ENCODE measurements at regions not wholly inside any gene's neighbourhood (a gene's known extent, or its start where the extent isn't known, plus 50 kb on each side); places are given as distances from the start of the nearest gene placed in this dataset.
"Not testable (repeated sequence)": the region's sequence is repeated elsewhere in the genome, so short reads cannot be mapped to it uniquely, and the experiment has no call there.

- peaks cover 6% of the 10 kb centered on the region for H3K4me1 Mint-ChIP-seq (ENCODE audit: low read depth)
- H3K9me3 Mint-ChIP-seq (ENCODE audit: low read depth): no peaks in the 10 kb centered on the region
- no peak overlapping the region for H3K27ac Mint-ChIP-seq
- no peak overlapping the region for H3K4me3 Mint-ChIP-seq (ENCODE audit: low read depth)
- no peak for DNase-seq (ENCODE audit: low spot score, unreplicated experiment)
- no peaks in the 10 kb centered on the region for H3K36me3 Mint-ChIP-seq (ENCODE audit: insufficient read depth)
- no peaks in the 10 kb centered on the region for H3K27me3 Mint-ChIP-seq
- TF ChIP-seq CTCF (IDR thresholded peaks at IDR 0.05; ENCODE audit: unreplicated experiment): no peak
Observed at GRCh38 chr10:16049050-16049449, 188.7 kb upstream of the MINDY3 start.

GRCh38 chr10:16049782-16050181, 189.5 kb upstream of the MINDY3 start:
- H3K9me3 Mint-ChIP-seq (ENCODE audit: low read depth): peaks cover 3% of the 10 kb centered on the region
- H3K4me1 Mint-ChIP-seq (ENCODE audit: low read depth): peaks cover 6% of the 10 kb centered on the region
- no peaks in the 10 kb centered on the region for H3K27me3 Mint-ChIP-seq
- TF ChIP-seq CTCF (IDR thresholded peaks at IDR 0.05; ENCODE audit: unreplicated experiment): no peak
- no peak overlapping the region for H3K27ac Mint-ChIP-seq
- H3K36me3 Mint-ChIP-seq (ENCODE audit: insufficient read depth): no peaks in the 10 kb centered on the region
- no peak overlapping the region for H3K4me3 Mint-ChIP-seq (ENCODE audit: low read depth)
- no peak for DNase-seq (ENCODE audit: low spot score, unreplicated experiment)

GRCh38 chr10:16063350-16063749, 203.0 kb upstream of the MINDY3 start:
- H3K36me3 Mint-ChIP-seq (ENCODE audit: insufficient read depth): no peaks in the 10 kb centered on the region
- TF ChIP-seq CTCF (IDR thresholded peaks at IDR 0.05; ENCODE audit: unreplicated experiment): no peak
- no peak overlapping the region for H3K27ac Mint-ChIP-seq
- H3K9me3 Mint-ChIP-seq (ENCODE audit: low read depth): peaks cover 3% of the 10 kb centered on the region
- H3K27me3 Mint-ChIP-seq: no peaks in the 10 kb centered on the region
- H3K4me1 Mint-ChIP-seq (ENCODE audit: low read depth): no peaks in the 10 kb centered on the region
- DNase-seq (ENCODE audit: low spot score, unreplicated experiment): no peak
- H3K4me3 Mint-ChIP-seq (ENCODE audit: low read depth): no peak overlapping the region

GRCh38 chr10:16083551-16083950, 223.2 kb upstream of the MINDY3 start:
- not testable (repeated sequence) for H3K27ac Mint-ChIP-seq; H3K27me3 Mint-ChIP-seq; DNase-seq (ENCODE audit: low spot score, unreplicated experiment); H3K36me3 Mint-ChIP-seq (ENCODE audit: insufficient read depth); H3K9me3 Mint-ChIP-seq (ENCODE audit: low read depth); H3K4me1 Mint-ChIP-seq (ENCODE audit: low read depth); H3K4me3 Mint-ChIP-seq (ENCODE audit: low read depth)

- H3K27me3 Mint-ChIP-seq: no peaks in the 10 kb centered on the region
- H3K36me3 Mint-ChIP-seq (ENCODE audit: insufficient read depth): no peaks in the 10 kb centered on the region
- TF ChIP-seq CTCF (IDR thresholded peaks at IDR 0.05; ENCODE audit: unreplicated experiment): no peak
- H3K27ac Mint-ChIP-seq: no peak overlapping the region
- peaks cover 4% of the 10 kb centered on the region for H3K4me1 Mint-ChIP-seq (ENCODE audit: low read depth)
- H3K9me3 Mint-ChIP-seq (ENCODE audit: low read depth): no peaks in the 10 kb centered on the region
- DNase-seq (ENCODE audit: low spot score, unreplicated experiment): no peak
- H3K4me3 Mint-ChIP-seq (ENCODE audit: low read depth): no peak overlapping the region
Observed at GRCh38 chr10:16105082-16105481, 244.8 kb upstream of the MINDY3 start.

- TF ChIP-seq CTCF (IDR thresholded peaks at IDR 0.05; ENCODE audit: unreplicated experiment): peak; percentile 72
- H3K4me1 Mint-ChIP-seq (ENCODE audit: low read depth): no peaks in the 10 kb centered on the region
- H3K4me3 Mint-ChIP-seq (ENCODE audit: low read depth): no peak overlapping the region
- no peaks in the 10 kb centered on the region for H3K9me3 Mint-ChIP-seq (ENCODE audit: low read depth)
- no peak for DNase-seq (ENCODE audit: low spot score, unreplicated experiment)
- H3K27me3 Mint-ChIP-seq: peaks cover 4% of the 10 kb centered on the region
- H3K36me3 Mint-ChIP-seq (ENCODE audit: insufficient read depth): no peaks in the 10 kb centered on the region
- no peak overlapping the region for H3K27ac Mint-ChIP-seq
Observed at GRCh38 chr10:16116404-16117304, 256.3 kb upstream of the MINDY3 start.
